ENCODE measurements at regions not wholly inside any gene's neighbourhood (a gene's known extent, or its start where the extent isn't known, plus 50 kb on each side); places are given as distances from the start of the nearest gene placed in this dataset.

DNA sequence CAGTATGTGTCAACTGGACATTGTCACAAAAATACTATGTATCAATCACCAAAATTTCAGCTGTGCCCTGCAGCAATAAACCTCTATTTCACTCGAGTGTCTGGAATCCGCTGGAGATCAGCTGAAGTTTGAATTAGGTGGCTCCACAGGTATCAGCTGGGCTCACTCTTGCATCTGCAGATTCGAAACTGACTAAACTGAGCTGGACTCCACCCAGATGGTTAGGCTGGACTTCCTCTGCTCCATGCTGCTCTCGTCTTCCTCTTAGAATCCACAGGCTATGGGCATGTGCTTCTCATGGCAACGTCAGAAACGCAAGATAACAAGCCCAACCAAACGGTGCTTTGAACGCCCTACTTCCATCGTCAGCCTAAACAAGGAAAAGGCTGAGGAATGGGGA, 565.3 kb upstream of the ROBO2 start:
- H3K36me3 ChIP-seq: no peaks in the 10 kb centered on the region
- no peak for ATAC-seq (ENCODE audit: low FRiP score in 2 of 2)
- TF ChIP-seq POLR2AphosphoS5 (IDR thresholded peaks at IDR 0.05) (no peak), POLR2A (IDR thresholded peaks at IDR 0.05) (no peak), EP300 (IDR thresholded peaks at IDR 0.05) (no peak)
- TF ChIP-seq, protein P1, sequence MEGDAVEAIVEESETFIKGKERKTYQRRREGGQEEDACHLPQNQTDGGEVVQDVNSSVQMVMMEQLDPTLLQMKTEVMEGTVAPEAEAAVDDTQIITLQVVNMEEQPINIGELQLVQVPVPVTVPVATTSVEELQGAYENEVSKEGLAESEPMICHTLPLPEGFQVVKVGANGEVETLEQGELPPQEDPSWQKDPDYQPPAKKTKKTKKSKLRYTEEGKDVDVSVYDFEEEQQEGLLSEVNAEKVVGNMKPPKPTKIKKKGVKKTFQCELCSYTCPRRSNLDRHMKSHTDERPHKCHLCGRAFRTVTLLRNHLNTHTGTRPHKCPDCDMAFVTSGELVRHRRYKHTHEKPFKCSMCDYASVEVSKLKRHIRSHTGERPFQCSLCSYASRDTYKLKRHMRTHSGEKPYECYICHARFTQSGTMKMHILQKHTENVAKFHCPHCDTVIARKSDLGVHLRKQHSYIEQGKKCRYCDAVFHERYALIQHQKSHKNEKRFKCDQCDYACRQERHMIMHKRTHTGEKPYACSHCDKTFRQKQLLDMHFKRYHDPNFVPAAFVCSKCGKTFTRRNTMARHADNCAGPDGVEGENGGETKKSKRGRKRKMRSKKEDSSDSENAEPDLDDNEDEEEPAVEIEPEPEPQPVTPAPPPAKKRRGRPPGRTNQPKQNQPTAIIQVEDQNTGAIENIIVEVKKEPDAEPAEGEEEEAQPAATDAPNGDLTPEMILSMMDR (IDR thresholded peaks at IDR 0.05): no peak

DNA sequence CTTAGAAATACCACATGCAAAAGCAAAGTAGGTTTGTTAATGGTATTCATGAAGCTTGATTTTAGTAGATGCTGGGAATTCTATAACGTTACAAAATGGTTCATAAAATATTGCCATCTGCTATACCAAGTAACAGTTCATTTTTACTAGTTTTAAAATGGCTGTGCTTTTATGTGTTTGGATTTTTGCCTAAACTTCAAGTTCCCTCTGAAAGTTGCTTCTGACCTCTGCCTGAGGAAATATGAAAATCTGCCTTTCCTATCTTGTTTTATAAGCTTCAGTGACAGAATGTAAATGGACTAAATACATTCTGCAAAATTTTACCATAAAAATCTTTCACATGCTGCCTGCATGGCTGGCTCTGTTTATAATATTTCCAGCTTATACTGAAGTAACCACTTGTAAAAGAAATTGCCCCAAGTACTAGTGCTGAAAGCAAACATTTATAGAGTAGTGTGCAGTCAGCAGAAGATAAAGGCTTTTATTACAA, 560.7 kb upstream of the ROBO2 start:
- no peak for TF ChIP-seq EP300 (IDR thresholded peaks at IDR 0.05)
- TF ChIP-seq POLR2A (IDR thresholded peaks at IDR 0.05): no peak
- TF ChIP-seq, protein P1 (IDR thresholded peaks at IDR 0.05): no peak
- no peak for TF ChIP-seq POLR2AphosphoS5 (IDR thresholded peaks at IDR 0.05)
- no peaks in the 10 kb centered on the region for H3K4me1 ChIP-seq
- no peak overlapping the region for H3K4me3 ChIP-seq
- ATAC-seq (ENCODE audit: low FRiP score in 2 of 2) (no peak), DNase-seq (no peak)
- no peaks in the 10 kb centered on the region for H3K36me3 ChIP-seq
- H3K27ac ChIP-seq: no peak overlapping the region
- H3K27me3 ChIP-seq: no peaks in the 10 kb centered on the region
- no peaks in the 10 kb centered on the region for H3K9me3 ChIP-seq
- 50 to 58% methylated on average over 1 of the region's 1 CpG for whole genome bisulfite sequencing, 2 donors

More for the DNA sequence above, 565.3 kb upstream of the ROBO2 start:
- DNase-seq: no peak
- Histone ChIP-seq H3K4me3 (no peak overlapping the region), H3K27me3 (no peaks in the 10 kb centered on the region), H3K27ac (no peak overlapping the region), H3K9me3 (no peaks in the 10 kb centered on the region), H3K4me1 (no peaks in the 10 kb centered on the region)
- 72 to 84% methylated on average over 9 of the region's 9 CpGs for WGBS, 2 donors

DNA sequence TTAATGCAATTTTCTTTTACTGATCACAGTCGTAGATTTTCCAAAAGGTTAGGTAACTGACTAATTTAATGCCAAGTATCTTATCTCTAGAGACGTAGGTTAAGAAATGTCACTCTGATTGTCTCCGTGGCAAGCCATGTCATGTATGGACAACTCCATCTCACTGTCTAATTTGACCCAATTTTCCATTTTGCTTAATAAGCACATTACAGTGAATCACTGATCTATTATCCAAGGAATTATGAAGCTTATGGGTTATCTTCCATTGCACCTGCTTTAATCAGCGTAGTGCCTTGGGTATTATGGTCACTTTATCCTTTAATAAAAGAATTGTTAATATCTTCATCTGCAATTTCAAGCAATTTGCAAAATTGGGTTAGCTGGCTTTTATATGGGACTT, 557.4 kb upstream of the ROBO2 start:
- 85 to 92% methylated on average over 4 of the region's 4 CpGs for WGBS, 2 donors
- Histone ChIP-seq H3K9me3 (no peaks in the 10 kb centered on the region), H3K27ac (no peak overlapping the region), H3K4me1 (no peaks in the 10 kb centered on the region), H3K4me3 (no peak overlapping the region), H3K27me3 (no peaks in the 10 kb centered on the region), H3K36me3 (no peaks in the 10 kb centered on the region)
- no peak for DNase-seq
- no peak for TF ChIP-seq POLR2A (IDR thresholded peaks at IDR 0.05)
- TF ChIP-seq, protein P1 (IDR thresholded peaks at IDR 0.05): no peak
- no peak for ATAC-seq (ENCODE audit: low FRiP score in 2 of 2)

DNA sequence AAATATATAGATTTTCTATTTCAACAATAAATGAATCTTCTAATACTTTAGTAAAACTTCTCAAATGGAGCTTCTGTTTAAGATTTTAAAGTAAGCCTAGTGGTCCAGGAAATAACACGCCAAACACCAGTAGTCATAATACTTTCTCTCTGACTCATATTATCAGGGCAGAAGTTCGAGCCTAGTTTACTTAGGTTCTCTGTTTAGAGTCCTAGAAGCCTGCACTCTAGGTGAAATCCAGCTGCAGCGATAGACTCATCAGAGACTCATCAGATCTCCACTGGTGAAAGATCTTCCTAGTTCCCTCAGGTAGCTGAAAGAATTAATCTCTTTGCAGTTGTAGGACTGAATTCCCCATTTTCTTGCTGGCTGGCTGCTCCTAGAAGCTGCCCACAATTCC, 552.5 kb upstream of the ROBO2 start:
- H3K4me1 ChIP-seq: no peaks in the 10 kb centered on the region
- DNase-seq: no peak
- H3K36me3 ChIP-seq: no peaks in the 10 kb centered on the region
- peaks cover 0 to 6% (median 0%) of the 10 kb centered on the region in 4 donors for H3K9me3 ChIP-seq
- no peak overlapping the region for H3K4me3 ChIP-seq
- no peak for ATAC-seq (ENCODE audit: low FRiP score in 2 of 2)
- H3K27ac ChIP-seq: no peak overlapping the region
- no peaks in the 10 kb centered on the region for H3K27me3 ChIP-seq
- TF ChIP-seq EP300 (IDR thresholded peaks at IDR 0.05): no peak
- no peak for TF ChIP-seq POLR2A (IDR thresholded peaks at IDR 0.05)
- no peak for TF ChIP-seq POLR2AphosphoS5 (IDR thresholded peaks at IDR 0.05)
- TF ChIP-seq, protein P1 (IDR thresholded peaks at IDR 0.05): no peak
- whole genome bisulfite sequencing, 2 donors: 81 to 91% methylated on average over 3 of the region's 3 CpGs

DNA sequence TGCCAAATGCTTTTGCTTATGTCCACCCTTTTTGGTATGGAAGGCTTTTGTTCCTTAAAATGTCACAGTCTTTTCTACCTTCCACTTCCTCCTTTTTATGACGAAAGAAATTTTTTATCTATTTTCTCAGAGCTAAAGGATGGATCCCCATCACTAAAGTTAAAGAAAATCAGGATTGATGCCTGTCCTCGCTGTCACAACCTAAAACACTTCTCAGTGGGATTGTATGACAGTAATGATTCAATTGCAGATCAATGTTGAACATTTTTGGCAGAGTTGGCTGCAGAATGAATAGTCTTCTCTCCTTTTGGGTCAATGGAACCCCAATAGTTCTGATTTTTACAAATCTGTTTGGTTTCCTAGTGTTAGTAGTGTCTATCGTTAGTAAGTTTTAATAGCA, 549.8 kb upstream of the ROBO2 start:
- Histone ChIP-seq H3K36me3 (no peaks in the 10 kb centered on the region), H3K27ac (no peak overlapping the region), H3K4me3 (no peak overlapping the region), H3K27me3 (no peaks in the 10 kb centered on the region), H3K9me3 (peaks cover 0 to 6% (median 0%) of the 10 kb centered on the region in 4 donors), H3K4me1 (no peaks in the 10 kb centered on the region)
- no peak for ATAC-seq (ENCODE audit: low FRiP score in 2 of 2)
- TF ChIP-seq, protein P1 (IDR thresholded peaks at IDR 0.05): no peak
- no peak for TF ChIP-seq POLR2AphosphoS5 (IDR thresholded peaks at IDR 0.05)
- TF ChIP-seq EP300 (IDR thresholded peaks at IDR 0.05): no peak
- TF ChIP-seq POLR2A (IDR thresholded peaks at IDR 0.05): no peak
- WGBS, 2 donors: 74 to 84% methylated on average over 3 of the region's 3 CpGs
- DNase-seq: no peak
